A673 (cell line): ENCODE measurements at regions not wholly inside any gene's neighbourhood (a gene's known extent, or its start where the extent isn't known, plus 50 kb on each side); places are given as distances from the start of the nearest gene placed in this dataset.
"Not testable (repeated sequence)": the region's sequence is repeated elsewhere in the genome, so short reads cannot be mapped to it uniquely, and the experiment has no call there.

Experiments used
- BruUV-seq: library from RNA; stranded (reverse); fragments of 400-500 nt; replicated peaks from 2 replicates; lab custom pipeline; 2021; lab: Mats Ljungman, UMichigan
- CTCF ChIA-PET: fragments of 300-600 bp; sonication (Branson Sonifier 250); formaldehyde crosslinking; loops from one replicate; lab custom pipeline; 2022; ENCODE audit warnings: antibody characterized with exemption; lab: Charles Lee
- POLR2A ChIA-PET: fragments of 300-600 bp; sonication (Branson Sonifier 250); formaldehyde crosslinking; loops from one replicate; lab custom pipeline; 2022; ENCODE audit warnings: antibody characterized with exemption; ENCODE audit not compliant: low non-redundant PET; lab: Charles Lee
- DNase-seq: peaks from one replicate; pipeline ENCODE4 v3.0.0-alpha.2; 2015; ENCODE audit warnings: low spot score
- H3K27ac ChIP-seq: fragments of 200-600 bp; sonication (generic); 2 replicates; pipeline ENCODE4 v1.5.1; 2016; ENCODE audit warnings: mixed run types, low read depth, mild to moderate bottlenecking, mixed read lengths, antibody characterized with exemption, low read length; ENCODE audit not compliant: poor library complexity, severe bottlenecking
- H3K27me3 ChIP-seq: fragments of 200-600 bp; sonication (generic); replicated peaks from 2 replicates; pipeline ENCODE4 v1.6.1; 2017; ENCODE audit warnings: mixed run types, low read depth, mild to moderate bottlenecking, mixed read lengths, antibody characterized with exemption, low read length; ENCODE audit not compliant: insufficient read depth, poor library complexity
- H3K36me3 ChIP-seq: fragments of 200-600 bp; sonication (generic); 2 replicates; pipeline ENCODE4 v1.6.1; 2016; ENCODE audit warnings: mixed run types, mild to moderate bottlenecking, mixed read lengths, antibody characterized with exemption, low read length; ENCODE audit not compliant: insufficient read depth, poor library complexity, severe bottlenecking
- H3K4me1 ChIP-seq: fragments of 200-600 bp; sonication (generic); 2 replicates; pipeline ENCODE4 v1.6.1; 2017; ENCODE audit warnings: mixed run types, mild to moderate bottlenecking, mixed read lengths, antibody characterized with exemption, low read length; ENCODE audit not compliant: insufficient read depth, poor library complexity, severe bottlenecking
- H3K4me3 ChIP-seq: fragments of 200-600 bp; sonication (generic); 2 replicates; pipeline ENCODE4 v1.5.1; 2016; ENCODE audit warnings: low read depth, mixed run types, mild to moderate bottlenecking, mixed read lengths, low read length; ENCODE audit not compliant: poor library complexity, severe bottlenecking
- H3K9me3 ChIP-seq: fragments of 200-600 bp; sonication (generic); 2 replicates; pipeline ENCODE4 v1.6.1; 2016; ENCODE audit warnings: mixed run types, low read depth, mild to moderate bottlenecking, mixed read lengths, antibody characterized with exemption, low read length; ENCODE audit not compliant: poor library complexity, severe bottlenecking
- CTCF ChIP-seq: fragments of 300-800, 200-600 bp; sonication (generic); conservative IDR thresholded peaks from 2 replicates; pipeline ENCODE4 v1.5.1; 2017; ENCODE audit warnings: low read depth, mild to moderate bottlenecking, antibody characterized with exemption, low read length, moderate library complexity, mixed read lengths
- EZH2 ChIP-seq: fragments of 200-600 bp; sonication (generic); IDR thresholded peaks from 2 replicates; pipeline ENCODE4 v1.6.1; 2017; ENCODE audit warnings: borderline replicate concordance, low read depth, mild to moderate bottlenecking, mixed read lengths, antibody characterized with exemption, low read length; ENCODE audit not compliant: poor library complexity, severe bottlenecking
- intact Hi-C: fragments of 100-400 bp; cut with micrococcal nuclease; formaldehyde crosslinking; loops from one replicate; pipeline ENCODE4 v1.10.0; 2022; ENCODE audit not compliant: unreplicated experiment

GRCh38 chr6:137638926-137639706 lies 144.9 kb upstream of the OLIG3 start:
- no peak for DNase-seq
- H3K9me3 ChIP-seq = no peaks in the 10 kb centered on the region
- ChIA-PET POLR2A (no interaction called here), CTCF (no interaction called here)
- H3K36me3 ChIP-seq = no peaks in the 10 kb centered on the region
- intact Hi-C loops = no loop called here
- H3K4me1 ChIP-seq = no peaks in the 10 kb centered on the region
- no peak overlapping the region for H3K27ac ChIP-seq
- no TSS peak for BruUV-seq
- TF ChIP-seq EZH2 (no peak), CTCF (no peak)
- H3K4me3 ChIP-seq = no peak overlapping the region
- peaks cover 2% of the 10 kb centered on the region for H3K27me3 ChIP-seq

DNA sequence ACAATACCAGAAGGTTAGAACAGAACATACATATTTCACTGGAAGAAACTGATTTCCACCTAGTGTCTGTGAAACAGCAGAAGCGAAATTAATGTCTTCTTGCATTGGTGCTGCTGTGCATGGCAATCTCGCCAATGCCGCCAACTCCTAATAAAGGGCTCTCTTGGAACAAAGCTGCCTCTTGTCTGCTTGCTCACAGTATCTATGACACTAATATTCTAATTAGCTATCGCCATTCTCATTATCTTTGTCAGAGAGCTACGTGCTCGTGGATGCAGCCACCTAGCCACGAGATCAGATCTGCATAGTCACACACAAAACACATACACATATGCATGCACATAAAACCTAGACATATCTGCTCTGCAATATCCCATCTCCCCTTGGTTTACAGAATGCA lies 145.9 kb upstream of the OLIG3 start:
- peaks cover 2% of the 10 kb centered on the region for H3K27me3 ChIP-seq
- no peak overlapping the region for H3K4me3 ChIP-seq
- no peaks in the 10 kb centered on the region for H3K36me3 ChIP-seq
- TF ChIP-seq EZH2 (no peak), CTCF (no peak)
- no peaks in the 10 kb centered on the region for H3K4me1 ChIP-seq
- no TSS peak for BruUV-seq
- H3K27ac ChIP-seq = no peak overlapping the region
- POLR2A ChIA-PET = no interaction called here
- intact Hi-C loops = loop anchor here (2.0 to 5.0 kb wide), 4 partner anchors 297 to 673 kb away; no protein-coding TSS in a partner anchor
- CTCF ChIA-PET = no interaction called here
- H3K9me3 ChIP-seq = no peaks in the 10 kb centered on the region
- no peak for DNase-seq

- H3K9me3 ChIP-seq = no peaks in the 10 kb centered on the region
- POLR2A ChIA-PET = no interaction called here
- H3K4me3 ChIP-seq = no peak overlapping the region
- no peaks in the 10 kb centered on the region for H3K36me3 ChIP-seq
- TF ChIP-seq CTCF = peak; percentile 78
- no peak for TF ChIP-seq EZH2
- H3K27ac ChIP-seq = no peak overlapping the region
- peak; percentile 82 for DNase-seq
- H3K27me3 ChIP-seq = peaks cover 2% of the 10 kb centered on the region
- BruUV-seq = no TSS peak
- H3K4me1 ChIP-seq = no peaks in the 10 kb centered on the region
- intact Hi-C loops = loop anchor here (1.0 to 5.0 kb wide), 5 partner anchors 299 to 674 kb away; no protein-coding TSS in a partner anchor
- CTCF ChIA-PET = interaction anchor here (0.5 to 1.0 kb wide), 10 partner anchors 51 to 1139 kb away, joined by 3 to 8 read pairs (median 4); no protein-coding TSS in a partner anchor
Observed at GRCh38 chr6:137641474-137642077, 147.4 kb upstream of the OLIG3 start.

DNA sequence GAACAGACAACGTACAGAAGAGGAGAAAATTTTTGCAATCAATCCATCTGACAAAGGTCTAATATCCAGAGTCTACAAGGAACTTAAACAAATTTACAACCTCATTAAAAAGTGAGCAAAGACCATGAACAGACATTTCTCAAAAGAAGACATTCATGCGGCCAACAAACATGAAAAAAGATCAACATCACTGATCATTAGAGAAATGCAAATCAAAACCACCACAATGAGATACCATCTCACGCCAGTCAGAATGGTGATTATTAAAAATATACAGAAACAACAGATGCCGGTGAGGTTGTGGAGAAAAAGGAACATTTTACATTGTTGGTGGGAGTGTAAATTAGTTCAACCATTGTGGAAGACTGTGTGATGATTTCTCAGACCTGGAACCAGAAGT lies 149.0 kb upstream of the OLIG3 start:
- H3K36me3 ChIP-seq, H3K27me3 ChIP-seq, H3K4me1 ChIP-seq, H3K27ac ChIP-seq, BruUV-seq, CTCF ChIA-PET, POLR2A ChIA-PET, DNase-seq, H3K9me3 ChIP-seq, H3K4me3 ChIP-seq: not testable (repeated sequence)
- intact Hi-C loops = loop anchor here (5.0 kb wide), 2 partner anchors 566 to 676 kb away; no protein-coding TSS in a partner anchor

- POLR2A ChIA-PET, H3K9me3 ChIP-seq, H3K4me1 ChIP-seq, CTCF ChIA-PET, BruUV-seq, DNase-seq, H3K27me3 ChIP-seq, H3K4me3 ChIP-seq, H3K27ac ChIP-seq, H3K36me3 ChIP-seq: not testable (repeated sequence)
- intact Hi-C loops = loop anchor here (5.0 kb wide), 2 partner anchors 566 to 676 kb away; no protein-coding TSS in a partner anchor
Observed at GRCh38 chr6:137643644-137644043, 149.4 kb upstream of the OLIG3 start.
